GM12892 (cell line): ENCODE measurements at regions not wholly inside any gene's neighbourhood (a gene's known extent, or its start where the extent isn't known, plus 50 kb on each side); places are given as distances from the start of the nearest gene placed in this dataset.

Experiments used
- DNase-seq: peaks from one replicate; pipeline ENCODE4 v3.0.0; 2011; ENCODE audit not compliant: insufficient read length
- FAIRE-seq: peaks from 2 replicates; lab custom pipeline; 2011; peaks lifted over from hg19 to GRCh38; lab: Jason Lieb, UNC
- POLR2A ChIP-seq: IDR thresholded peaks from 2 replicates; pipeline ENCODE4 v1.6.1; 2011; ENCODE audit warnings: low read depth, low read length, control low read depth
- POLR2AphosphoS5 ChIP-seq: IDR thresholded peaks from 2 replicates; pipeline ENCODE4 v1.6.1; 2011; ENCODE audit warnings: low read depth, low read length, control low read depth
- TAF1 ChIP-seq: IDR thresholded peaks from 2 replicates; pipeline ENCODE4 v1.6.1; 2011; ENCODE audit warnings: low read depth, mild to moderate bottlenecking, control low read depth, low read length, borderline replicate concordance

DNA sequence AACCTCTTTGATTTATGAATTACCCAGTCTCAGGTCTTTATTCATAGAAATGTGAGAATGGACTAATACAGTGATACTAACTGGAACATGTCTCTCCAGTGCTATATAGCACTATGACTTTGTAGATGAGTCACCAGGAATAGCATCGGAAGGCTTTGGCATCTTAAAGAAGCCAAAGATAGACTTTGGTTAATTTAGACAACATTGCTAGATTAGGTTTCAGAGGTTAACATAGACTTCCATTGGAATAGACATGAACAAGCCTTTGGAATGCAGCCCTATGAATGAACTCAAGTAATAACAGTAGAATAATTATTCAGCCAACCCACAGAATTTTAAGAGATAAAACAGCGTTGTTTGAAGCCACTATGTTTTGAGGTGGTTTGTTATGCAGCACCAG is 169.2 kb downstream of the HGF start:
- TF ChIP-seq TAF1 (no peak), POLR2A (no peak), POLR2AphosphoS5 (no peak)
- DNase-seq (no peak), FAIRE-seq (no peak)

DNA sequence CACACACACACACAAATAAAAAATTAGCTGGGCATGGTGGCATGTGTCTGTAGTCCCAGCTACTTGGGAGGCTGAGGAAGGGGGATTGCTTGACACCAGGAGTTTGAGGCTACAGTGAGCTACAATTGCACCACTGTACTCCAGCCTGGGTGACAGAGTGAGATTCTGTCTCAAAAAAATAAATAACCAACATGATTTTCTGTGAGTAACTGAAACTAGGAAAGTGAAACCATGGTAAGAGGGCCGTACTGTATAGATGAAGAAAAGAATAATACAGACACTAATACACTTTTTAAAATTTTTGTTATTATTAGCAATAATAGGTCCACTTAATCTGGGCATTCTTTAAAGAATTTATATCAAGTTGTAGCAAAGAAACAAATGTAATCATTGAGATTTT is 170.9 kb downstream of the HGF start:
- no peak for FAIRE-seq
- no peak for DNase-seq
- TF ChIP-seq POLR2AphosphoS5: no peak
- no peak for TF ChIP-seq TAF1
- no peak for TF ChIP-seq POLR2A

DNA sequence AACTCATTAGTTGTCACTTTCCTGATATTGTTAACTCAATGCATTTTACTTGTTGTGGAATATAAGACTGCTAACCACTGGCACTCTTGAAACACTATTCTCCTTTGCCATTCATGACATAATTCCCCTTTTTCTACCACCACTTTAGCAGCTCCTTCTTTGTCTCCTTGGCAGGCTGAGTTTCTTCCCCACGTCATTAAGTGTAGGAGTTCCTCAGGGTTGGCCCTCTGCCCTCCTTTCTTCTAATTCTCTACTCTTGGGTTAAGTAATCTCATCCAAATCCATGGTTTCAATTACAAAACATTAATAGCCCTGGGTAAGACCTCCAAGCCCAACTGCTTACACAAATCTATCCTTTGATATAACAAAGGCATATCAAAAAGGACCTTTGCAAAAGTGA is 175.1 kb downstream of the HGF start:
- no peak for FAIRE-seq
- no peak for DNase-seq
- no peak for TF ChIP-seq POLR2AphosphoS5
- no peak for TF ChIP-seq TAF1
- no peak for TF ChIP-seq POLR2A

DNA sequence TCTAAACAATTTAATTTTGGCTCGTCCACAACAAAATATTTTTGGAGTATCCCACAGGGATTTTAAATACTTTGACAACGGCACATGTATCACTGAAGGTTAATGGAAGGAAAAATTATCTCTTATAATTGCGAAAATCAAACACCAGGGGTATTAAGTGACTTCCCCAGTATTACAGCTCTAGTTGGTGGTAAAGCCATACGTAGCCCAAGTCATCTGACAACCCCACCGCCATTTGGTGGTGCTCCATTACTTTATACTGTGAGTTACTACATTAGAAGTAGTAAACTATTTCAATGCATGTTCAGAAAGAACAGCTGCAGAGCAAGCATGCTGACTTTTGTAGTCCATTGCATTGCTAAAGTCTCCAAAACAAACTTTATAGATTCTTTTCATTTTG is 179.7 kb downstream of the HGF start:
- DNase-seq (no peak), FAIRE-seq (no peak)
- TF ChIP-seq POLR2AphosphoS5: no peak
- TF ChIP-seq TAF1: no peak
- no peak for TF ChIP-seq POLR2A

DNA sequence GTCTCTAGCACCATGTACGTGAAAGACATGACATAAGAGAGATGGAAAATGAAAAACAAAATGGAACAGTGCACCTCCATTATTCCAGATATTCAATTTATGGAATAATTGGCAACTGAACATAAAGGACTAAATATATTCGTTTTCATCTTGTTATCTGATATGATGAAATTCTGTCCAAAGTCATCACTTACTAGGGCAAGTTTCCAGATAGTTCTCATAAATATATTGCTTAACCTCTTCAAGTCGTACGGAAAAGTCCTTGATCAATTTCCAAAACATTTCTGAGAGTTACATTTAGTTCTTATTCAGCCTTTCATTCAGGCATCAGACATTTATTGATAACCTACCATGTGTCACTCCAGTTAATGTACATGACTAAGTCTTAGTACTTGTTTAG is 185.2 kb downstream of the HGF start:
- FAIRE-seq (no peak), DNase-seq (no peak)
- TF ChIP-seq TAF1 (no peak), POLR2AphosphoS5 (no peak), POLR2A (no peak)

DNA sequence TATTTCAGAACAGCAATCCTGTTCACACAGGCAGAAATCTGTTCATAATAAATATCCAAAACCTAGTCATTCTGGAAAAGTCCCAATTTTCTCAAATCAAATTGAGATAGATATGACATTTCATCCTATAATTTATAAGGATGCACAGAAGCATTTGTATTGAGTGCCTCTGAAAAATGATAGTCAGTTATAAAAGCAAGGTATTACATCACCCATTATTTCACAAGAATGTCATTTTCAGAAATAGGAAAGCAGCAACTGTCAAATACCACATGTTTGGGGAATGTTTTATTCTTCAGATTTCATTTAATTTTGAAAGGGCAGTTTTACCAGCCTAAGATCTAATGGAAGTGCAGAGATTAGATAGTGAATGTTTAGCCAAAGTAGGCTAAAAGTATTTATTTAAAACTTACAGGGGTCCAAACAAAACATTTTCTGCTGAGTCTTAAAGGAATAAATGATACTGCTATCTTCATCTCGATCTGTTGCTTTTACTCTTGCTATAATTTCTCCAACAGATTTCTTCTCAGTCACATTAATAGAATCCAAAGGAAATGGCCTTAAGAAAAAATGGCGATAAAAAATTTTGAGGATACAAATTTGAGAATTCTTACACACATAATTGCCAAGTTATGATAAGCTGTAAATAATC is 185.8 kb downstream of the HGF start:
- FAIRE-seq (no peak), DNase-seq (no peak)
- TF ChIP-seq POLR2AphosphoS5 (no peak), TAF1 (no peak), POLR2A (no peak)

DNA sequence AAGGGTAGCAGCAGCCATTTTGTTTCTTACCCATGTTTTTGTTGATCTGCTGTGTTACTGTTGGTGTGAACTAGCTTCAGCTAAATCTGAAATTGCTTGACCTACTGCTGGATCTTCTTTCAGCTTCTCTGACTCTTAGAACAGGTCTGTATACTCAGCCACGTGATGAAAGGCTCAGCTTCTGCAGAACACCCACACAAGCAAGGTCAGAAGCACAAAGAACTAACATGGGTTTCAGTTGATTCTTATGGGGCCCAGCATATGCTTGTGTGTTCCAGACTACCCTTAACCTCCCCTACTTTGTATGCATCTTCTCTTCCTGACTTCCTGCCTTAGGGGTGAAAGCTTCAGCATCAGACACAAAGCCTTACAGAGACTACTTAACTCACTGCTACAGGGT is 186.8 kb downstream of the HGF start:
- DNase-seq (no peak), FAIRE-seq (no peak)
- TF ChIP-seq POLR2AphosphoS5 (no peak), TAF1 (no peak), POLR2A (no peak)

DNA sequence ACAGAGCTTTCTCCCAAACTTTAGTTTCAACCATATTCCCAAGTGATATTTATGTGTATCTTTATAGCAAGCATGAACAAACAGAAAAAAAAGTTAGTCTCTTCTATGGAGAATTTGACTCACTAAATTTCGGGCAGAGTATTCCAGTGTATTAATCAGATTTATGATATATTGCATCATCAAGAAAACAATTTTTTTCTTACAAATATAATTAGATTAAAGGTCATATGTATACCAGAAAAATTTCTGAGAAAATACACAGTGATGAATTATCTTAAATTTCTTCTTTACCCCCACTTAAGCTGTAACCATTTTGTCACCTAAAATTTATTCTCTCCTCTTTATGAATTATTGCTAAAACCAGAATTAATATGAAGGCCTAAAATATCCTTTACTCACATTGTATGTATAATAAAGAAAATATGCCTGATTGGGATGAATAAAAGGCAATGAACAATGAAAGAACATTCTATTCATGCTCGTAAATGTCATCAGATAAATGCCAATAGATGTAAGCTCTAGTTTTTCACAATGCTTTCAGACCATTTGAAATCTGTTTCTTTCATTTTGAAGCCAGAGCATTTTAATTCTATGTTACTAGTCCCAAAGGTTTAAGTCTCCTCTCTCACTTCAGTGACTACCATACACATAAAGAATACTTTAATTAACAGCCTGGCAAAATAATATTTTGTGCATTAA is 192.1 kb downstream of the HGF start:
- TF ChIP-seq POLR2AphosphoS5 (no peak), TAF1 (no peak), POLR2A (no peak)
- FAIRE-seq (no peak), DNase-seq (no peak)

DNA sequence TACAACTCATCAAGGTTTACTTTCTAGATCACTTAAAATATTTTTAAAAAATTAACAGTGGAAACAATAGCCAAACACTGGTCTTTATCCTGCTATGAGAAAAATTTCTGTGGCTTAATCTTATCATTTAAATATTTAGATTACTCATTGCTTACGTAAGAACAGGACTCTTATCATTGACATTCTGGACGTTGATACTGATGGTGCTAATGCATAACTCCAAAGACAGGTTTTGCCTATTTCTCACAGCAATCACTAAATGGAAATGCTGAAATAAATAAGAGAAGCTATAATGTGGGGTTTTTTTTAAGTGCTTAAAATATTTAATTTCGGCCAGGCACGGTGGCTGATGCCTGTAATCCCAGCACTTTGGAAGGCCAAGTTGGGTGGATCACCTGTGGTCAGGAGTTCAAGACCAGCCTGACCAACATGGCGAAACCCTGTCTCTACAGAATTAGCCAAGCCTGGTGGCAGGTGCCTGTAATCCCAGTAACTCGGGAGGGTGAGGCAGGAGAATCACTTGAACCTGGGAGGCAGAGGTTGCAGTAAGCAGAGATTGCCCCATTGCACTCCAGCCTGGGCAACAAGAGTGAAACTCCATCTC is 195.0 kb downstream of the HGF start:
- TF ChIP-seq POLR2AphosphoS5: no peak
- TF ChIP-seq POLR2A: no peak
- no peak for TF ChIP-seq TAF1
- FAIRE-seq (no peak), DNase-seq (no peak)

DNA sequence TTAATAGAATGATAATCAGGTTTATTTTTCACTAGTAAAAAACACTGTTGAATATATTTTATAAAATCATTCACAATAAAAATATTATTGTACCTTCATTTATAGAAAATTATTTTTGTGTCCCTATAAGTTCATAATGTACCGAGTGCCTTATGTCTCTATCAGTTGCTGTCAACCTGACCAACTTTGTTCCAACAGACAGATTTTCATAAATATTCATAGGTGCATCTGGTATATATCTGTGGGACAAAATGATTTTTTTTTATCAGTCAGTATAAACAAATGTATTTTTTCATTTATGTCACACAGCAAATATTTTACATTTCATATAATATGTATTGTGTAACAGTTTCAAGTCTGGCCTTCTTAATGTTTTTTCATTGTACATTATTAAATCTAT is 195.9 kb downstream of the HGF start:
- no peak for DNase-seq
- FAIRE-seq: no peak
- TF ChIP-seq POLR2A: no peak
- no peak for TF ChIP-seq POLR2AphosphoS5
- no peak for TF ChIP-seq TAF1

DNA sequence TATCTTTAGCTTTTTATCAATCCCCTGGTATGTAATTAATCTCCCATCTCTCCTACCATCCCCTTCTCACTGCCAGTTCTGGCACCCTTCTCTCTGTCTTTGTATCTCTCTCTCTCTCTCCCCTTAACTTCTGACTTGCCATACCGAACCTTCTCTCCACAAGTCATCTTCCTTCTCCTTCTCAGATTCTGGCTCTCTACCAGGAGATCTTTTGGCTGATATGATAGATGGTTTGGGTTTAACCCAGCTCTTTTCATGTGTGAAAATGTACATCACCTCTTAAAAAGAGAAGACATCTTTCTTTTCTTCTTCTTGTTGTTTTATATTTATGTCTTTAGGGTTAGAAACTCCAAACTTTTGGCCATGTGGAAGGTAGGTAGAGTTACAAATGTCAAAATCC is 196.7 kb downstream of the HGF start:
- no peak for TF ChIP-seq POLR2AphosphoS5
- no peak for TF ChIP-seq TAF1
- no peak for TF ChIP-seq POLR2A
- no peak for DNase-seq
- no peak for FAIRE-seq
